Suppressor macrophage treated with lipopolysaccharide for 1 hour (primary cell): ENCODE measurements at regions not wholly inside any gene's neighbourhood (a gene's known extent, or its start where the extent isn't known, plus 50 kb on each side); places are given as distances from the start of the nearest gene placed in this dataset.

ENCODE experiments used
- DNase-seq, 3 donors: peaks; one replicate each; pipeline ENCODE4 v3.0.0-alpha.2; 2020 to 2022

DNA sequence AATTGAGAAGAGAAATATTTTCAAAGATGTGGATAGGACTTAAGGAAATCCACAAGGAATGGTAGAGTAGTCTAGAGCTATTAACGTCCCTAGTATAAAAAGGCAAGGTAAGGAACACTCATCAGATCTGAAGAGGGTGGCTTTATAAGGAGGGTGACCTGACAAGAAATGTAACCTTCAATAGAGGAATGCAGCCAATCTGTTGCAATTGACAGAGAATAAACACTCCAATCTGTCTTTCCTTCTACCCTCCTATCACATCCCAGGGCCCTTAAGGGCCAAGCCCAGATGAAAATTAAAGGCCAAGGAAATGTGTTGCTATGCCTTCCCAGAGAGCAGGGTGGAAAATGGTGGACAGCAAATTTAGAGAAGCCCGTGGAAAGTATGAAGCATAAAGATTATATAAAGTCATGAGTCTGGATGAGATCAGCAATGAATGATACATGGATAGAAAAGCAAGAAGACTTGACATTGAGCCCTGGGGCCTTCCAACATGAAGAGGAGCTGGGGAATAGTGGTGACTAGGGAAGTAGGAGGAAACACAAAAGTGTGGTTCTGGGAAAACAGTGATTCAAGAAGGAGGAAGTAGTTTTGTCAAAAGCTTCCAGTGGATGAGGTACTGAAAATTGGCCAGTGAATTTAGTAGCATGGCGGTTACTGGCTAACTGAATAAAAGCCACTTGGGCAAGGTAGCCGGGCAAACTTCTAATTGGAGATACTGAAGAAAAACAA lies 270.6 kb upstream of the TANK start:
- peak; percentile 55 to 80 (median 58) for DNase-seq

DNA sequence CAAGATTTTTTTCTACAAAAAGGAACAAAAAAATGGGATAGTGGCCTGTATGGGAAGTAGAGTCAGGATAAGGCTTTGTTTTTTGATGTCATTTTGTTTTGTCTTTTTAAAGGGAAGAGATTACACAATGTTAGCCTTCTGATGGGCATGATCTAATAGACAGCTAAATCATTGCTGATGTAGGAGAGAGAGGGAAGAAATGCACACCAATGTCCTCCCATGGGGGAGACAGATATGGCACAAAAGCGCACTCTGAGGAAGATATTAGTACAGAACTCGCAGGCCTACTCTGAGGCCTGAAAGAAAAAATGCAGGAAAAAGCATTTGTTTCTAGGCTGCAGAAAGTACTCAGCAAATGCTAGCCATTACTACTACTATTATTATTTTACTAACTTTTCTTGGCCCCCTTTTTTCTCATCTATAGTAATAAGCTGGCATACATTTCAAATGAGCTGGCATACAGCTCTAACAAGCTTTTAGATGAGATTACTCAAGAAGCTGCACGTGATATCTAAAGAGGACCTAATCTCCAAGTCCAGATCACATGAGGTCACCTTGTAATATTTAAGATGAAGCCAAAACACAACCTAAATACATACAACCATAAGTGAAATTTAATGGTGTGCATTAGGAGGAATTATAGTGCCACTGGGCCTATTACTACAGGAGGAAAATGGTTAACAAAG lies 269.4 kb upstream of the TANK start:
- no peak for DNase-seq

DNA sequence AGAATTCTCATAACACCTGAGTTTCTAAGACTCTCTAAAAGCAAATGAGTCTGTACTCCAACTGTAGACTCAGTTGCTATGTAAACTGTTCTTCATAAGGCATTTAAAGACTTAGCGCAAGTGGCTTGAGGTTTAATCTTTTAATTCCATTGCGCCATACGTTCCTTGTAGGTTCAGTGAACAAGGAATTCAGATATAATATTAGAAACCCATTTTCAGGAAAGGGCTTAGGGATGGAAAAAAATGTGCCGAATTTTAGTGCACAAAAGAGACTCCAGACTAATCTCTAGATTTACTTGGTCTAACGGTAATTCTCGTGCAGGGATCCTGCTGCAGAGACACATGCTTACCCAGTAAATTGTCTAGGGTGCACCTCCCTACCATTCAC lies 268.9 kb upstream of the TANK start:
- DNase-seq: no peak

DNA sequence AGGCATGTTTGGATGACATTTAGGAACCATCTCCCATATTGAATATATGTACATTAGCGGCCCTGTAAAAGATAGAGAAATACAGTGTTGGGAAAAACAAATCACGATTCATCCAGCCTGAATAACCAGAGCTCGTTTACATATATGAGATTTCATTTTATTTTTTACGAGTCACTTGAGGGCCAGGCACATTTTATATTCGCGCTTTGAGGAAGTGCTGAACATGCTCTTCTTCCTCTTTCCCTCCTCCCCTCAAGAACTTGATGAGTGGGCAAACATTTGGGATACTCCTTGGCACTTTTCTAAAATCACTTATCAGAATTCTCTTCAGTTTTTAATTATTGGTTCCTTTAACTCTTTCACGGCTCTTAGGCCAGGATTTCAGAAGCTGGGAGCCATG lies 268.0 kb upstream of the TANK start:
- DNase-seq: peak; percentile 33 to 67 (median 59)

DNA sequence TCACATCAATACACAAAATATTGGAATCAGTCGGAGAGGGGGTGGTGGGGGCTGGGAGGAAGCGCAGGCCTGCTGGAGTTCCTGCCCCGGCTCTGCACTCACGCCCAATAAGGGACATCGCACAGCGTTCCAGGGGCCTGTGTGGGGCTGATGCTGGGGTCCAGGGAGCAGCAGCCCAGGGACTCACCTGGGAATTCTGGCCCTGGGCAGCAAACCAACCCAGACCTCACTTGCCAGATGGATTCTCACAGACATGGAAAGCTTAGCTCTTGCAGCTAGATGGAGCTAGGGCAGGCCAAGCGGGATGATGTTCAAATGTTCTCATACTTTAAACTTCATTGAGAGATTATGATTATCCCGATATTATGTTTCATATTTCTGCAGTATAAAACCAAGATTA lies 266.6 kb upstream of the TANK start:
- no peak for DNase-seq

DNA sequence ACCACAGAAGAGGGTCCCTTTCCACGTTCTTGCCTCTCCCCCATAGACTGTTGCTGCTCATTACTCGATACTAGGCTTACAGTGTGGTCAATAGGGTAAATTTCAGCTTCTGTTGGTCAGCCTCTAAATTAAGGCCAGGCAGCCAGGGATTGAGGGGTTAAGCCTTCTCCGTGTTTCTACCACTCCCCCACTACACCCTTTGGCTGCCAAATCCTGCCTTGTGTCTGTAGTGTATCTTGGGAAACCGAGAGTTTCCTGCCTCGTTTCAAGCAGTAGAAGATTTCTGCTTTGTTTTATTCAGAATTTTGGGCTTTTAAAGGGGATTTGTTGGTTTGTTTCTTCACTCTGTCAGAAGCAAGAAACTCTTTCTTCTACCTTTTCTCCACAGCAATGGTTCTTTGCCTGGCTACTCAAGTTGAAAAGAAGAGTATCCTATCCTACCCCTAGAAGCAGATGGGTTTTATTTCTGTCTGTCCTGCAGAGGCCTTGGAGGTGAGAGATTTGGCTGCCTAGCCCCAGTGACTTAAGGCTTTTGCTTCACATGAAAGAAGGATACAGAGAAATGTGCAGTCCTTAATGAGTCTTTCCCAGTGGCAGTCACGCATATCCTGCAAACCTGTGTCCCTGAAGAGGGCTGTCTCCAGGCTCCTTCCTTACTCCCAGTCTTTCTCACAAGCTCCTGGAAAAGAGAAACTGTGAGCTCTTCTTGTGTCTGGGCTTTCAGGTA lies 261.5 kb upstream of the TANK start:
- no peak for DNase-seq

DNA sequence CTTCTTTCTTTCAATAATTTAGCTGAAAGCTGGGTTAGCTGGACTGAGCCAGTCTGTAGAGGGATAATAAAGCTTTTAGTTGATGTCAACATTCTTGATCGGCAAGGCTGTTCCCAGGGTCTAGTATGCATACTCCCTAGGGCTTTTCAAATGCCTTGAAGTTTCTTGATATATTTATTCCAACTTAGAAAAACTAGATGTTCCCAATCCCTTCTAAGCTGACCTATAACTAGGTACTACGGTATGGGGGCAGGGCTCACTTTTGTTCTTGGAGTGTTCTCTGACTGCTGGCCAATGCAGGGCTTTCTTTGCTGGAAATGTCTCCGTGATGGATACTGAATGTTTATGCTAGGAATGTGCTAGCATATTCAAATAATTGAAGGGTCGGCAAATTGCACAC lies 258.6 kb upstream of the TANK start:
- no peak for DNase-seq

DNA sequence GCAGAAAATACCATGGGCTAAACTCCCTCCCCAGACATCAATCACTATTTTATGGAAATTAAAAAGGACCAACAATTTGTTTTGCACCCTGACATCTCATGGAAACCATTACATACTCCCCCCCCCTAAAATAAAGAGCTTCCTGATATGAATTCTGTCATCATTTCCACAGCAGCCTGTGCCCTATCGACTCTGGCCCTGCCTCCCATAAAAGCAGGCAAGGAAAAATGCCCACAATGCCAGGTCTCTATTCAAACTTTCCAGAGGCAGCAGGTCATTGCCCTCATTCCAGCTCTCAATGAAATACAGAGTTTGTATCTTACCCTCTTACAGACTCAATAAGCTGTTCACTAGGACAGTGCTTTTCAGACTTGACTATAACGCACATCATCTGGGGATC lies 254.4 kb upstream of the TANK start:
- DNase-seq: no peak

DNA sequence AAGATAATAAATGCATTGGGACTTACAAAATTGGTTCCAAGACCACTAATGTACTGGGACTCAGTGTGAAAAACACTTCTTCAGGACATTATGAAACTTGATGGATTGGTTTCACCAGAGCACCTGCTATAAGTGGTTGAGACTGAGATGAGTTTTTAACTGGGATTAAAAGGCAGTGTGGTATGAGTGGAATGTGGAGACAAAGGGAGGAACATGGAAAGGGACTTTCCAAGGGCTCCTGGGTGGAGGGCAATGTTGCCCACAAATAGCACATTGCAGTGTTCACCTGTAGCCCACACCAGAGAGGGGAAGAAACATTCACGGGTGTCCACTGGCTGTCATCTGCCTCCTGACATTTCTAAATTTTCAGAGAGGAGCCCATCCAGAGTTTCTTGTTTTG lies 253.3 kb upstream of the TANK start:
- no peak for DNase-seq

DNA sequence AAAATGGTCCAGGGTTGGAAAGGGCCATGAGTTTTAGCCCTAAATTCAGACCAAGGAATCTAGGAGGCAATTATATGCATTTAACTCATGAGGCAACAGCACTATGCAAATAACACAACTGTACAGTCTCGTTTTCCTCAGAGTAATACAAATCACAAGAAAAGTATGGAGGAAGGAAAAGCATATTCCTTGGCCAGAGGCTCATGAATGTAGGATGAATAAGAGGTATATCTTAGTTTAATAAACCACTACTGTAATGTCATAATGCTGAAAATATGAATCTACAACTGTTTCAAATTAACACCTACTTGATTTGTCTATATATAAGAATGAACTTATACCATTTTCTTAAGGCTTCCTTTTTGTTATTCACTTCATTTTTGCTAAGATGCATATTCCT lies 252.5 kb upstream of the TANK start:
- DNase-seq: no peak

DNA sequence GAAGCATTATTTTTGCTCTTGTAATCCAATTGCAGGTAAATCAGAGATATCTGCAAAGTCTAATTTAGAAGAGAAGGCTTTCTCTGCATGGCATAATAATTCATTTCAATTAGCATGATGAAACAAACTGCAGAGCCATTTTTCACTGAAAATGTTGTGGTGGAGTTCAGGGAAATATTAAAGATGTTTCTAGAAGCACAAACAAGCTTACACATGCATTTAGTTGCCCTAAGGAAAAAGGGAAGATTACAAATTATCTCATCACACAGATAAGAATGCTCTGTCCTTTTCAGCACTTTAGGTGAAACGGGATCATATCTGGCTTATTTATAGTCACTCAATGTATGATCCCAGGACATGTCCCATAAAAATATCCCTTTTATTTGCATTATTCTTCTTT lies 252.1 kb upstream of the TANK start:
- DNase-seq: no peak

DNA sequence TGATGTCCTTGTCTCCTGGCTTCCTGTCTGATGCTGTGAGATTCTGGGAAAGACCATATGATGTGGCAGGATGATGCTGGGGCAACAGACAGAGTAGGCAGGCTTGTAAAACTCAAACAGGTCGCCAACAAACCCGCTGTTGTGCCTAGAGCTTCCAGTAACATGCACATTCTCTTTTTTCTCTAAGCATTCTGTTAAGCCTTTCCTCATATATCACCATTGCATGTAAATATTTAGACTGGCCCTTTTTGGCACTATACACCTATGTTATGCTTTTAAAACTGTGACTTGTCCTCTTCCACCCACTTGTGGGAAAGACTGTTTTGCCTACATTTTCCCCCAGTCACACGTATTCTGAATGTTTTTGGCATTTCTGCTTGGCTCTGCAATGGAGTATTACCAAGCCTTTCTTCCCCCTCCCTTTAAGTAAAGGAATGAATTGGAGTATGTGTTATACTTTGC lies 250.4 kb upstream of the TANK start:
- DNase-seq: no peak

DNA sequence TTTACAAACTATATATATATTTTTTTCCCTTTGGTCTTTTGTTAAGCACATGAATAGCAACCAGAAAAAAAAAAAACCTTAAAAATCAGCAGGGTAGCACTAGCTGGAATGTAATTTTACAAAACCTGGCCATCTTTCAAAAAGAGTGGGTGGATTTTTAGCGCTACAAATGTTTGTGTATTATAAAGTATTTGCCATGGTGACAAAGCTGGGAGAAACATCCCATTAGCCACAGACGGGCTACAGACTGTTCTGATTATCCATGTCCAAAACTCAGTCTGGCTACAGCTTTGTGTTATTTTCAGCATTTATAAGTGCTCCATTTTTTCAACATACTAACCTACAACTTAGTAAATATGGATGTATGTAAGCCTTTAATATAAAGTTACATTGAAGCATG lies 249.5 kb upstream of the TANK start:
- no peak for DNase-seq

DNA sequence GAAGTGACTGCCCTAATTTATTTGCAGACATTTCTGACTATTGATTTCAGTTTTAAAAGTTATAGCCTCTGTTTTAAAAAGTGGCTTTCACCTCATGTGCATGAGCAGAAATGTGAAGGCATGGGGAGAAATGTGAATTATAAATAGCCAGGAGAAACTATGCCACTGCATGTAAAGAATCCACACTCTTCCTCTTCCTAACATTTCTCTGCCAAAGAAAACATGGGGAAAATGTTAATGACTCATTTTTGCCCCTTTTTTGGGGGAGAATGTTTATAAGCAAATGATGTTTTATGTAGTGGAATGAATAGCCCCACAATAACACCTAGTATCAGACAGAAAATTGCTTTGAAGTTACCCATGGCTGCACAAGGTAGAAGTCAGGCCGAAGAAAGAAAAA lies 249.0 kb upstream of the TANK start:
- DNase-seq: no peak

DNA sequence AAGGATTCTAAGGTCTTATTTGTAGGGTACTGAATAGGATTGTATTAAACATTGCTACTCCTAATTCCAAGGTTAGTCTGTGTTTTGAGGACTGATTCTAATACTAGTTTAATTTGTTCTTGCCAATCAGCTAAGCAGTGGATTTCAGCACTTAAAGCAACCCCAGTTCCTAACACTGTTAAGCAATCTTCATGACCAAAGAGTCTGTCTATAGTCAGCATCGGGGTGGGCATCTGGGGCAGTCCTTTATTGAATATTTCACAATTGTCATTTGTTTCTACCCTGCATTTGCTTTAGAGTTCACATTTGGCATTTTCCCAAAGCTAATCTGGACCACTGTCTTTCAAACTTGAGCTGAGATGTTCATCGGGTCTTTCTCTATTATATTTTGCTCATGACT lies 248.0 kb upstream of the TANK start:
- no peak for DNase-seq

DNA sequence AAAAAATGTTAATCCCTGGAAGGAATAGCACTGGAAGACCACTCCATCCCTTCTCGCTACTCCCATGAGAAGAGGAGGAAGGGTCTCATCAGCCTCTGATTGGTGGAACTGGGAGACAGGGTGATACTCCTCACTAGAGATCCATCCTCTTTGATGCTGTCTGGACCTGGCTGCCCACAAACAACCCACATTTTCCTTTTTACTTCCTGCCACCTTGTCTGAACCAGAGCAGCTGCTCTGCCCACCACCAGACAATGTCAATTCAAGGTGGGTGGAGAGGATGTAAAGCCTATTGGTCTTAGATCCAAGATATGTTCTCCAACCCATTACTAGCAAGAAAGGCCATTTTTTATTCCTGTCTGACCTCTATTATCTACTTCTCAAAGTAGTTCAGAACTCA lies 246.9 kb upstream of the TANK start:
- DNase-seq: no peak

DNA sequence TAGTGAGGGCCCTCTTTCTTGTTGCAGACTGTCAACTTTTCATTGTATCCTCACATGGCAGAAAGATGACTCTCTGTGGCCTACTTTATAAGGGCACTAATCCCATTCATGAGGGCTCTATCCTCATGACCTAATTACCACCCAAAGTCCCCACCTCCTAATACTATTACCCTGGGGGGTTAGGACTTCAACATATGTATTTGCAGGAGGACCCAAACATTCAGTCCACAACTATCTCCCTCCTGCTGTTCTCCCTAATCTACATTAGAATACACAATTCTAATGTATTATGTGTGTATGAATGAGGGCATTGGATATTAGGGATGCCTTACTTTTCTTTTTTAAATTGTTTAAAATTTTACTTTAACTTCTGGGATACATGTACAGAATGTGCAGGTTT lies 246.0 kb upstream of the TANK start:
- DNase-seq: no peak

DNA sequence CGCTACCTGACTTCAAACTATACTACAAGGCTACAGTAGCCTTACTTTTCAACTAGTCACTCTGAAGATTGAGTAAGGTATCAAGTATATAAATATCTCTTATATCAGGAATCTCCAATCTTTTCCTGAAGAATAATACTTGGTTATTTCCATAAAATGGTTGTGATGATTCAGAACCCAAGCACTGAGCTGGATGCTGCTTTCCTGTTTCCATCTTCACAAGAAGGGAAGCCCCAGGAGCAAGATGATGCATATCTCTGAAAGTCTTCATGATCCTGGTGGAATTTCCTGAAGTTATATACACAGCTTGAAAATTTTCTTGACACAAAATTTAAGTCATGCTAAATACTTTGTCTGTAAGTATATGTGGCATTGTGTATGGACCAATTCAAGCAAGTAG lies 243.9 kb upstream of the TANK start:
- DNase-seq: peak; percentile 52 to 84 (median 66)

DNA sequence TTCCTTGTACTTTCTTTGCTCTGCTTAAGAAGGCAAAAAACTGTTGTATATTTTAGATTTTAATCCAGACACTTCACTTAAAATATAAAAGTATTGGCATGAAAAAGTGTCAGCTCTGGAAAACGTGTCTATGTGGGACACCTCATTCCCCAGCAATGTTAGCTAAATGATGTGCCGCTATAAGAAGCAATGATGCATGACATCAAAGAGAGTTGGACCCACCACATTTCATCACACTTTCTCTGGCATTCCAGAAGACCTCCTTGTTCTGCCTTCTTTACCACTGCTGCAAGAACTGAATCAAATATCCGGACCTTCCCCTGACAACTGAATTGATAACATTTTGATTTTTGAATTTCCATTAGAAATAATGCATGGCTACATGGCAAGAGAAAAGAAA lies 242.4 kb upstream of the TANK start:
- DNase-seq: no peak

DNA sequence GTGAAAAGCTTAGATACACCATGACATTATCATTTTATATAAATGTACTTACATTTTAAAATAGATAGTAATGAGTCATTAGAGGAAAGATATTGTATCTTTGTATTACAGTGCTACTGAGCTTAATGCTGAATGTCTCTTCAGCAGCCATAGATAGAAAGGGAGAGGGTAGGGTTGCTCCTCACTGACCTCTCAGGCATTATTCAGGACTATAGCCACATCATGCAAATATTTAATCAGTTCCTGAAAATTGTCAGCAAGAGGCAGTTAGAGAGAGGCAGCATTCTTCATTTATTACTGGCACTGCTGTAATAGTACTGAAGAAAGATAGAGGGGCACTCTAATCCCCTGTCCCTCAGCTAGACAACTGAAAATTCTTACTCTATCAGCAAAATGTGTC lies 242.0 kb upstream of the TANK start:
- DNase-seq: no peak

DNA sequence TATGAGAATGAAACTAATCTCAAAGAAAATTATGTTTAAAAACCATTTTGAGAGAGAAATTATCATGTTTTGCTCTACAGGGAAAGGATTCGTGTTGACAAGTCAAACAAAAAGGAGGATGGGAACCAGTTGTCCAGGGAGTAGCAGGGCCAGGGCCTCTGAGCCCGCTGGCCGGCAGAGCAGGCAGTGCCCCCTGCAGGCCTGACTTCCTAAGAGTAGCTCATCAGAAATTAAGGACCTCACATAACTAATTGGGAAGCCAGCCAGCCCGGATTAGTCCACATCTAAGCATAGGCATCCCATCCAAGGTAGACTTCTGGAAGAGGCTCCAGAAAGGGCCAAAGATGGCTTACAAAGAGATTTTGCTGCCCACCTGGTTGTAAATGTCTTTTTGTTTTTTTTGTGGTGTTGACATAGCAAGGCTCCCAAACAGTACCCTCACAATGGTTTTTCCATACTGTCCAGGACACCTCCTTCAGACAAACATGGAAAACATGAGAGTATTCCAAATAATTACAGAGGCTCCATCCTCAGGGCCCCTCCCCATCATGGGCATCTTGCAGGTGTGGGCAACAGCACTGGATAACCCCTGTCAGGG lies 241.2 kb upstream of the TANK start:
- DNase-seq: peak; percentile 73 to 83 (median 77)

DNA sequence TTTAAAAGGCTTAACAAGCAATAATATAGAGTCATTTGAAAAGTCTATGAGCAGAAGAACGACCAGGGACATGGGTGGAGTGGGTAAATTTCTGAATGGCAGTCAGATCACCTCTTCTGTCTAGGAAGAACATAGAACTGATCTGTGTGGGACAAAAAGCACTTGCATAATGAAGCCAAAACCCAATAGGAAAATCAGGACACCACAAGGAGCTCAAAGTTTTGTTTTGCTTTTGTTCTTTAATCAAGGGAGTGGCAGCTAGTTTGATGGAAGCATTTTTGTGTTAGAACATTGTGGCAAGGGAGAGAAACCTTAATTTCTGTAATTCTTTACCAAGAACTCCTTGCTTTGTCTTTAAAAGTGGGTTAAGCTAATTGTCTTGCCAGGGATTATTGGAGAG lies 240.2 kb upstream of the TANK start:
- DNase-seq: no peak

DNA sequence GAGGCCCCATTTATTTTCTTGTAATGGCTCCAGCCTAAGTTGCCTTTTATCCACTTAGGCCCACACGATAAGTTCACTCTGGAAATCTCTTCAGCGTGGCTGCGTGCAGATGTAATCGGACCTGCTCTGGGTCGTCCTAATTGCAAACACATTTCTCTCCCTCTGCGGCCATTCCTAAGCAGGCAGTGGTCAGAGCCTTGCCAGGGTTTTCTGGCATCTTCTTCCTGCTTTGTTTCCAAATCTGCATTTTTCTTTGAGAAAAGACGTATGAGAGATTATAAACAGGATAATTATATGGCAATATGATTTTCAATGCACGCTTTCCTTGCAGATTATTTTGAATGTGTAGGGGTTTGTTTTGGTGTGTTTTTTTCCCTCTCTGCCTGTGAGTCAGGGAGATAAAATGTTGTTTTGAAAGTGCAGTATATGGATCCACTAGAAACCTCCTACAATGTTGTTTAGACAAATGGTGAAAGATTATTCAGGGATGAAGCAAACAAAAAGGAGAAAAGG lies 239.4 kb upstream of the TANK start:
- DNase-seq: no peak
